Nucleus accumbens (tissue), 56 donors: ENCODE measurements at regions not wholly inside any gene's neighbourhood (a gene's known extent, or its start where the extent isn't known, plus 50 kb on each side); places are given as distances from the start of the nearest gene placed in this dataset.

Experiments used
- DNase-seq, 56 donors: peaks; one replicate each; lab custom pipeline; 2025; lab: John Stamatoyannopoulos, UW

DNA sequence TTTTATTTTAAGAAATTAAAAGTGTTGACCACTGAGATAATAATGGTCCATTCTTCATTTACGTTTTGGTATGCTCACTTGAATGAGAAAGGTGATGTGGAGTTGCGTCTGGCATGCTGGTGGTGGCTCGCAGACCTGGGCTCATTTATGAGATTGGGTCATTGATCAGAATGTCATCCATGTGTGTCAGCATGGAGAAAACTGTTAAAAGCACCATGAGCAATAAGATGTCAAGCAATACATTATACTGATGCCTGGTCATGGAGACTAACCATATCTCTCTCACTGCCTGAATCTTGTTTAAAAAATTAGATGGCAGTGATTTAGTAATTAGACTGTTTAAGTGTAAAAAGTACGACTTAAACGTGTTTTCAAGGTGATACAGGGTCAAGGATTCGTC is 503.4 kb upstream of the SEMA6D start:
- no peak for DNase-seq

DNA sequence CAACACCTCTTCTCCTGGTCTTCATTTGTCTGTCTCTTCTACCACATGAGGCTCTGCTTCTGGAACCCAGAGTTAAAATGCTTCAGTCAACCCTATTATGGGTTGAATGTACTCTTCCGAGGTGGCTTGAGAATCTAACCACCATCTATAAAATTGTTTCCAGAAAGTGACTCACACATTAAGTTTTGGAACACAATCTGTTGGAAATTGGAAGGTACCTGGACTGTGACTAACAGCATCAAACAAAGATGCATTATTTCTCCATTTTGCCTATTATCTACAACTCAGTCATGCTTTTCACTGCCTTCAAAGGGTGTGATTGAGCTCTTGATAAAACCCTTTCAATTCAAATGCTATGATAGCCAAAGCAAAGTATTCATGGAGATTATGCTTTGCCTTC is 499.0 kb upstream of the SEMA6D start:
- DNase-seq, result no peak

DNA sequence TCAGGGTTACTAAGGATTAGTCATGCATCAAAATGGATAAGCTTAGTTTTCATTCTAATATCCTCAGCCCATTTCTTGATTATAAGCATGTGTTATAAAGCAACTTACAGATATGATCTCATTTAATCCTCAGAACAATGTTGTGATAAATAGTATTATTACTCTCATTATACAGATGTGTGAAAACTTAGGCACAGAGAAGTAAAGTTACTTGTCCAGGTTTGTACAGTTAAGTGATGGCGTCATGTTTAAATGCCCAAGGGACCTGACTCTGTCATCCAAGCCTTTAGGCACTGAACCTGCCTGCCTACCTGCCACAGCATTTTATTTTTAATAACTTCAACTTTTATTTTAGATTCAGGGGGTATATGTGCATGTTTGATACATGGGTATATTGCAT is 472.9 kb upstream of the SEMA6D start:
- DNase-seq, result no peak

DNA sequence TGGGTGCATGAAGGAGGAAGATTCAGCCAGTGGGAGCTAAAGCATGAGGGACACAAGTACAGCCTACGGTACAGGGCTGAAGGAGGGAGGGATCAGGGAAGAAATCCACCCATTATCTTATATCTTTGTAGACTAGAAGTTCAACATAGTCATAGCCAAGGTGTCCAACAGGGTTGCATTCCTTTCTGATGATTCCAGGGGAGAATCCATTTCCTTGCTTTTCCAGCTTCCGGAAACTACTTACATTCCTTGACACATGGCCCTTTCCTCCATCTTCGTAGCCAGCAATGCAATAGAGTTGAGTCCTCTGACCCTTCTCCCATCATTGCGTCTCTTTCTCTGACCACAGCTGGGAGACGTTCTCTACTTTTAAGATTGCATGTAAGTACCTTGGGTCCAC is 471.0 kb upstream of the SEMA6D start:
- no peak for DNase-seq

DNA sequence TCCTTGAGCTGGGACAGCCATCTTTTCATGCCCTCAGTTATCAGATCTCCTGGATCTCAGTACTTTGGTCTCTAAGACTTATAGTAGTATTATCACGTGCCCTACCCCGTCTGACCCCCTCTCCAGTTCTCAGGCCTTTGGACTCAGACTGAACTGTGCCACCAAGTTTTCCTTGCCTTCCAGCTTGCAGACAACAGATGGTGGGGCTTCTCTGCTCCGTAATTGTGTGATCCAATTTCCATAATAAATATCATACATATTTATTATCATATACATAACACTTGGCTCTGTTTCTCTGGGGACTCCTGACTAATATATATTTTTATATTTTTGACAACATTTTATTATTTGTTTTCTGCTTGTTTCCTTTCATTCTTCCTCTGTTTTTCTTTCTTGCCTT is 458.8 kb upstream of the SEMA6D start:
- no peak for DNase-seq

DNA sequence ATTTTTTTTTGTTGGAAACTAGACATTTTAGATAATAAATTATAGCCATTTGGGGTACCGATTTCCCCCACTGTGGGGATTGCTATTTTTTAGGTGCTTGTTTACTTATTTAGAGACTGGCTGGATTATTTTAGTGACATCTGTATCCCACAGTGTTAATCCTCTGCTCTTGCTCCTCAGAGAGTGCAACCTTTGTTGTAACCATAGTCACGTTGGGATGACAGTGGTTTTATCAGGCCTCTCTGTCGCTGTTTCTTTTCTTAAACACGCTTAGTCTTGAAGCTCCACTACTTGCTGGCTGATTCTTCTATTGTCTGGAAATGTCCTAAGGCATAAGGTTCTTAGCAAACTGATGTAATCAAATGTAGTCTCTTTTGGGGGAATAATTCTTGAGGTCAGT is 451.6 kb upstream of the SEMA6D start:
- no peak for DNase-seq

DNA sequence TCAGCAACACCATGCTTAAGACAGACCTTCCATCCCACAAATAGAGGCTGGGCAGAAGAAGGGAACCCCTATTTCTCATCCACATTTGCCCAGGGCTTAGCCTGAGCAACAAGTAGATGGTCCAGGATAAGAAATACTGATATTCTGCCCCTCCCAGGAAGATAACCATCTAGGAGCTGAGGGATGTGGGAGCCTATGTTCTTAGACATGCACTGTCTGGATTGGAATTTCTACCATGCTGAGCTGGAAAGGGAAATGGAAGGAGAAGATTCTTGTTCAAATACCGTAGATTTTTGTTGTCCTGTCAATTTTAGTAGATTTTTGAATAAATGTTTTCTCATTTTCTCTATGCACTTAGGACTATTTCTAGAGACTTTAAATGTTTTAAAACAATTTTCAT is 450.7 kb upstream of the SEMA6D start:
- DNase-seq, result no peak

DNA sequence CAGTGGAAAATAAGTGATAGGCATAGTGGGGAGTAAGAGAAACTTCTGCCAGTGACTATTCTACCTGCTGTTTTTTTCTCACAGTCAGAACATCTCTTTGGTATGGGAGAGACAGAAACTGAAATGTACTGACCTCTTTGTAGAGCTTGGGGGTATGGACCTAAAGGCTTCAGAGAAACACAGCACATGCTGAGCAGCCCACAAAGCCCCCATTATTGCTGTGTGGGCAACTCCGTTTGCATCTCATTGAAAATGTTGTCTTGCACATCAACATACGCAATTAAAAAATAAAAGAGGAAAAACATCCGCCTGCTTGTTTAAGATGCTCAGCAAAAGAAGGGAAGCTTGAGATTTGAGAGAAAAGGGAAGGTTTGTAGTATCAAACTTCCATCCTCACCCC is 443.4 kb upstream of the SEMA6D start:
- no peak for DNase-seq

DNA sequence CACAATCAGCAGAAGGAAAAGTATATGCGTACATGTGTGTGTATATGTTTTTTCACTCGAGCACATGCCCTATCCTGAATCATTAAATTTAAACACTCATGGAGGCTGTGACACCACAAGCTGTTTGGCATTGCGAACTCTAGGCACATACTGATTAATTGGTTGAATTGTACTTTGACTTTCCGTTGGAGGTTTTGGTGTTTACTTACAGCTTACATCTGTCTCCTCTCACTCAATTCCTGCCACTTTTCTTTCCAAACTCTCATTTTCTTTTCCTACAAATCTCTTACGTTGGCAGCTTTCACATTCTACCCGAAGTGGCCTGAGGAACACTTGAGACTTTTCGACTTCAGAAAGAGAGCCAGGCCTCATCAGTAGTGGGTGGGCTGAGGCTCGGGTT is 434.1 kb upstream of the SEMA6D start:
- no peak for DNase-seq

DNA sequence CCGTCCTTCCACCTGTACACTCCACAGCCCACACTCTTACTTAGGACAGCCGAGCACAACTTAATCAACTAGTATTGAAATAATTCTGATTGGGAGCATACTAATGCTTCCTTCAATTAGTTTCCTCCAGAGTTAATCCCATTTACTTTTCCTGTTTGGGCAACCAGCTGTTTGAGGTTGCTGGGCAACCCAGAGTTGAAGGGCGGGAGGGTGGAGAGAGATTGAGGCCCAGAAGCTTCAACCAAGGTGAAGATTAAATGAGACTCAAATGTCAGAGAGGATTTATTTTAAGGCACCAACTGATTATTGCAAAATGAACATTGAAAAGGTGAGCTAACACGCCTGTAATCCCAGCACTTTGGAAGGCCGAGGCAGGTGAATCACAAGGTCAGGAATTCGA is 428.5 kb upstream of the SEMA6D start:
- no peak for DNase-seq

DNA sequence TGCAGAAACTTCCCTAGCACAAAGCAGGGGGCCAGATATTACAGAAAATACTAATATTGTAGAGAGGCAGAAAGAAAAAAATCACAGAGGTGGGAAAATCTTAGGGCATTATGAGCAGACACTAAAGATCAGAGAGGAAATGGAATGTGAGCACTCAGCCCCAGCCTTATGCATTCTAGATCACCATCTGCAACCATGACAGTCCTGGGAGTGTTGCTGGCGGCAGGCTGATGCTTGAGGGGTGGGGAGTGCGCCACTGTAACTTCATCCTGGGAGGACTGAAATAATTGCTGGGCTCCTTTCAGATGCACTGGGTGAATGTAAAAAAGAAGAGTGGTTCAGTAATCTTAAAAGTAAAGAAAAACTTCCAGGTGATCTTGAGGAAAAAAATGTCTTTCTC is 427.6 kb upstream of the SEMA6D start:
- DNase-seq, result no peak

DNA sequence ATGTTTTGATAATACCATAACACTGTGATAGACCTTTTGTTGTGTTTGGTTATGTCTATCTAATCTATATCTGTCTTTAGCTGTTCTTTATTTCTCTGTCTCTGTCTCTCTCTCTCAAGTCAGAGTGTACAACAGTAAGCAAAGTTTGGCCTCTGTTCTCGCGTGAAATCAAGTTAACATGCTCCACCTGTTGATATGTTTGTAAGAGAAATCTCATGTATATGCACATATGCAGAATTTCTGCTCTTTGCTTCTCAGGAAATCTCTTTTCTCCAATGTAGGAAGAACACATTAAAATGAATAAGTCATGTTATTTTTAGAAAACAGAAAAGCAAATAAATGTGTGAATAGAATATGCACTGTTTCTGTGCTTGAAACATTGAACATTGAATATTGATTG is 425.5 kb upstream of the SEMA6D start:
- no peak for DNase-seq

DNA sequence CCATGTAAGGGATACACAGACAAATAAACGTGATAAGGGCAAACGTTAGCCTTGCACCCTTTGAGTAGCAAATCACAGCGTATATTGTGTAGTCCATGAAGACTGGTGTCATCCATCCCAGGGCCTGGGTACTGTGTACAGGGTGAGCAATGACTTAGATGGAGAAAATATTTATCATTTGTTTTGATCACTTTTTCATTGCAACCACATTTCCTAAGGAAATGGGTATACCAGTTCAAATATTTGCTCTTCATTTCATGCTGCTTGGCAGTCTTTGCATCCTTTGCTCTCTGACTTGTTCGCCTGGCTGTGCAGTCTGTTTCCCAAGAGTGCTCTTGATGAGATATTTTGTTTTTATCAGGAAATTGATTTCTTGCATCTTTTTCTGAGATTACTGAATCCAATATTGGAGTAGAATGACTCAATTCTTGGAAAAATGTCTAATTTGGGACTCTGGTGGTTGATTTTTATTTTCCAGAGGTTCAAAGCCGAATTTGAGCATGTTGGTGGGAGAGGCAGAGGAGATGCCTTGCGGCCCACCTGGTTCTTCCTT is 424.6 kb upstream of the SEMA6D start:
- no peak for DNase-seq

DNA sequence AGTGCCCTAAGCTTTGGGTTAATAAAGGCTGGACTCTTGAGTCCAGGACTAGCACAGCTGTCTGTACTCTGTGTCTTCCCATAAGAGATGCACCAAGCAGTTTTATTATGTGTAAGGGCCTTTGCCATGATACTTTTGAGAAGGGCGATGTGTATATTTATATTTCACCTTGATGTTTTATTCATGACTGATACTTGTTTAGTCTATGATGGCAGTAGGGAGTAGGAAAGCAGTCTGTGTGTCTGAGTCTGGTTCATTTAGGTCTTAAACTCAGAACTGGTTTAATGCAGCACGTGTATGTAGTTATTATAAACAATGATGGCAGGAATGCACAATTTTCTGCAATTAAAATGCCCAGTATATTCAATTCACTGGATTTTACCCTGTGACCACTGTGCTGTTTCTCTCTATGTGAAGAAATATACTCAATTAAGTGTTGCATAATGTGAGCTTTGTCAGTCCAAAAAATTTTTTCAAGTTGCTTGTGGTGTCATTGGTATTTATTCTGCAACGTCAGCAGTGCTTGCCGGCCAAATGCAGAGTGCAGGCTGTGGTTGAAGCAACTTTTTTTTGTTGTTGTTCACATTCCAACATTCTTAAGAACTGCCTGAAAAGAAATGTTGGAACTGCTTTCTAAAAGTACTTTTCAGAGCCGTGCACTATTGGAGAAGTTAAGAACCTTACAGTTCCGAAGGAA is 423.7 kb upstream of the SEMA6D start:
- peak in 13 of 56 donors; percentile 0 to 50 (median 6) for DNase-seq

DNA sequence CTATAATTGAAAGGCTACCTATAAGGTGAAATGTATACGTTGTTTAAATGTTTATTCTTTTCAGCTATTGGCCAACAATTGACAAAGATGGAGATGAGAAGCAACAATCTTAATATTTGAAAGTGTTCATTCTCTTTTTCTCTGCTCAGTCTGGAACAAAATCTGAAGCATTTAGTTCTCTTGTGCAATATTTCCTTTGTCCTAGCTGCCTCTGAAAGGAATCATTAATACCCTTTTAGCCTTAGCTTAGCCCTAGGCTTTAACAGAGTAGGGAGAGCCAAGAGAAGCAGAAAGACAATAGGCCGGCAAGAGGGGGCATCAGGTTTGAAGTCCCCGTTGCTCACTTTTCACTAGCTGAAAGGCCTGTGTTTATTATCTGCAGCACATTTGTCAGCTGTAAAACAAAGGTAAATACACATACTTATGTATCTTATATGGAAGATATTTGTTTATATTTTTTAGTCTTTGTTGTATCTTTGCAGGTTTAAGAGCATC is 422.5 kb upstream of the SEMA6D start:
- no peak for DNase-seq

DNA sequence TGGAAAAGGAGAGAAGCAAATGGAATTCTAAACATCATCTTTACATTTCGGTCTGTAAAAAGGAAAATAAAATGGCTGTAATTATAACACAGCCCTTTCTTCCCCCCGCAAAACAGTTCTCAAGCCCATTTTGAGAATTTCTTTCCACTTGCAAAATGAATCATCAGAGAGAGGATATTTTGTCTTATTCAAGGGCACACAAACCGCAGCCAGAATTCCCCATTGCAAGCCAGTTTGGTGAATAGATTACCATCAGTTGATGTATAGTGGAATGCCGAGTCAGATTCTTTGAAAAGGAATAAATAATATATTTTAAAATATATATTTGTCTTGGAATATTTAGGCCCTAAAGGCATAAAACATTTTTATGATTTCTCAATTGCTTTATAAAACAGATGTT is 420.4 kb upstream of the SEMA6D start:
- no peak for DNase-seq

DNA sequence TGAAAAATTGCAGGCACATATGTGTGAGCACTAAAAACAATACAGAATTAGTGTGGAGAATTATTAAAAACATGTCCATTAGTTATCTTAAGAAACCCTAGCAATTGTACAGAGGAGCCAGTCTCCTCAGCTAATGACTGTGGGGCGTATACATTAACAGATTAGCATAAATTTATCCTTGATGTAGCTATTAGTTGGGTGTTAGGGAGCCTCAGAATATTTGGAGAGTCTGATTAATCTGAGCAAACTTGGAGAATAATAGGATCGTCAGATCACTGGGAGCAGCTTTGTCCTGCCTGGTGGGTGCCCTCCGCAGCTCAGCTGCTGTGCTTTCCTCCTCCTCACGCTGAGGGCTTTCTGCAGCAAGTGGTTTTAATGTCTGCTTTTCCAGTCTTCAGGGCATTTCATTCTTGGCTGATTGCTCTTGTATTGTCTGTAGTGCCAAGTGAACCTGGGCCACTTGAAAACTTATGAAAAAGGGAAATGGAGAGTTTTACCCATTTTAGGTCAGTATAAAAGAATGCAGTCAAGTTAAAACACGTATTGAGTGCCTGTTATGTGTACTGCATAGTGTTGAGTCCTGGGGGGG is 417.4 kb upstream of the SEMA6D start:
- no peak for DNase-seq

DNA sequence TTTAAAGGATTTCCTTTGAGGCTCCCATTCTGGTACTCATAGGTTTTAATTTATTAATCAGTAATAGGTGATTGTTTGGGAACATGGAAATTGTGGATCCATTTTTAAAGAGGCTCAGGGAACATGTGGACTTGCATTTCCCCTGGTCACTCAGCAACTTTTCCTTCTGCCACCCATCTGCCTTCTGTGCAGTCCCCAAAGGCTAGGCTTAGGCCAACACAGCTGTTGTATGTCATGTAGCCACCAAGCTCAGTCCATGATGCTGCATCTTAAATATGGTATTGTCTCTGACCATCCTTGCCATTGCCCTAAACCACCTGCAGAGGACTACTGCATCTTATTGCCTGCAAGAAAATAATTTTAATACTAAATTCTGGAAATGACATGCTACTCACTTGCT is 416.7 kb upstream of the SEMA6D start:
- no peak for DNase-seq

DNA sequence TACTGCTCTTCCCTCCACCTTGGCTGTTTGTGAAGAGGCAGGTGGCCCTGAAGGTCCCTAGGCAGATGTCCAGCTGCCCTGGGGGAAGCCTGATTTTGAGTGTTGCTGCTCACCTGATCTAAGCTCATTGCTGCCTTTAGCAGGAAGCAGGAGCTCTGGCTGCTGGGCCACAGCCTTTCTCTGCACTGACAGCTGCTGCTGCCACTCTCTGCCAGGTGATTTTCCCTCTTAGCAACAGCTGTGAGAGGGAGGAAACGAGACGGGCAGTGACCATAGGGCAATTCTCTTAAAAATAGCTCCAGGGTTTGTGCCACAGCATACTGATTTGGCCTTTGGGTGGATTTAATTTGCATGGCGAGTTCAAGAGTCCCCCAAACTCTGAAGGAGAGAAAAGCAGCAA is 415.8 kb upstream of the SEMA6D start:
- no peak for DNase-seq

DNA sequence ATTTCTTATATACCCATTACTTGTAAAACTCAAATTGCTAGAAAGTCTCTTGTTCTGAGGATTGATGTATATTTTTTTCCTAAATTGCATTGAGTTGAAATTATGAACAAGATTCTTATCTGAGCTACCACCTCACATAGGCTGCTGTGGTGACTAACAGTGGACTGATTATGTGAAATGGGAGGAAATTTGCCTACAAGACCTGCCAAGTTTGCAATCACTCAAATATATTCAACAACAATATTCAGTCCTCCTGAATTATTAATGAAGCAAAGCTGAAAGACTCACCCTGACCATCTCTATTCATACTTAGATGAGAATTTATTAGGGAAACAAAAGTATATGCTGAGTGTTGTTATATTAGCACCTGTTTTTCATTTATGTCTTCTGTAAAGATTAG is 412.6 kb upstream of the SEMA6D start:
- no peak for DNase-seq

DNA sequence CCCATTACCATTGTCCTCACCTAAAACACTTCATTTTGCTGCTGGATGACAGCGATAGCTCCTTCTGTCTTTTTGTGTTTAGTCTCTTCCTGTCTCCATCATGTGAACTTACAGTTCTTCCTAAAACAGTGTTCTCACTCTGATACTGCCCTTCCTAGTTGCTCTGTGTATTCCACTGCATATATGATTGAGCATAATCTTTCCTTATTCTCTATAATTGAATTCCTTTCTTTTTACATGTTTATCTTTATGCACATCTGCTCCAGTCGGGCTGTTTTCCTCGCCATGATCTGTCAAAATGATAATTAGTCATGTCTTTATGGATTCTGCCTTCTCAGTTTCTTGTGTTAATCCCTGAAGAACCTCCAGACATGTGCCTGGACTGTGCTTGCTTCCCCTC is 405.1 kb upstream of the SEMA6D start:
- no peak for DNase-seq
